ENCODE measurements at regions not wholly inside any gene's neighbourhood (a gene's known extent, or its start where the extent isn't known, plus 50 kb on each side); places are given as distances from the start of the nearest gene placed in this dataset.
"Not testable (repeated sequence)": the region's sequence is repeated elsewhere in the genome, so short reads cannot be mapped to it uniquely, and the experiment has no call there.

DNA sequence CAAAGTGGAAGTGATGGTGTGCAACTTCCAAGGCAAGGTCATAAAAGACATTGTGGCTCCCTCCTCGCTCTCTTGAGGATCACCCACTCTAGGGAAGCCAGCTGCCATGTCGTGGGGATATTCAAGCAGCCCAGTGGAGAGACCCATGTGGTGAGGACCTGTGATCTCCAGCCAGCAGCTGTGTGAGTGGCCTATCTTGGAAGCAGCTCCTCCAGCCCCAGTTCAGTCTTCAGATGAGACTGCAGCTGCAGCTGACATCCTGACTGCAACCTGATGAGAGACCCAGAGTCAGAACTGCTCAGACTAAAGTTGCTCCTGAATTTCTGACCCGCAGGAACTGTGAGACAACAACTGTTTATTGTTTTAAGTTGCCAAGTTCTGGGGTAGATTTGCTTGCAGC lies 86.4 kb upstream of the GRK3 start:
- Histone ChIP-seq H2AK5ac (ENCODE audit: low read length) (no peak overlapping the region), H3K79me2 (ENCODE audit: control insufficient read depth, insufficient read depth, low read length, poor library complexity) (no peaks in the 10 kb centered on the region), H4K8ac (ENCODE audit: low read depth, low read length) (no peak overlapping the region), H3K4ac (ENCODE audit: low read depth, low read length) (no peak overlapping the region), H2BK12ac (ENCODE audit: low read length) (no peak overlapping the region), H3K79me1 (ENCODE audit: low read length) (no peaks in the 10 kb centered on the region), H3K4me2 (ENCODE audit: low read length) (no peak overlapping the region), H2AFZ (ENCODE audit: insufficient read depth, low read length, poor library complexity) (no peak overlapping the region), H3K4me3 (ENCODE audit: low read depth, low read length) (no peak overlapping the region), H2BK120ac (ENCODE audit: insufficient read depth, low read length, poor library complexity) (no peak overlapping the region), H4K12ac (ENCODE audit: low read depth, low read length) (no peak overlapping the region), H3K14ac (ENCODE audit: low read length) (no peak overlapping the region), H3K27ac (ENCODE audit: low read depth, low read length) (no peak overlapping the region), H2BK5ac (ENCODE audit: low read depth, low read length, poor library complexity) (no peak overlapping the region), H3K36me3 (ENCODE audit: control insufficient read depth in 1 of 2, insufficient read depth in 2 of 2, low read length in 2 of 2) (peaks cover 0 to 11% of the 10 kb centered on the region in 2 experiments), H3K18ac (ENCODE audit: low read length) (no peak overlapping the region), H3K9me3 (ENCODE audit: insufficient read depth, low read depth, low read length) (peaks cover 6% of the 10 kb centered on the region), H3K4me1 (ENCODE audit: control insufficient read depth in 1 of 2, insufficient read depth in 2 of 2, low read length in 2 of 2) (no peaks in the 10 kb centered on the region), H3K23ac (ENCODE audit: low read length) (no peak overlapping the region), H3K9ac (ENCODE audit: low read length) (no peak overlapping the region), H4K91ac (ENCODE audit: low read depth, low read length) (no peak overlapping the region), H3K27me3 (ENCODE audit: insufficient read depth, low read length) (no peaks in the 10 kb centered on the region)
- no CpG with 5 or more reads among the region's 3 CpGs for WGBS (ENCODE audit: extremely low coverage, insufficient coverage, insufficient read length)
- no peak for DNase-seq

GRCh38 chr22:25478528-25478927 lies 85.9 kb upstream of the GRK3 start:
- H2AK5ac ChIP-seq (ENCODE audit: low read length): no peak overlapping the region
- no peaks in the 10 kb centered on the region for H3K27me3 ChIP-seq (ENCODE audit: insufficient read depth, low read length)
- H4K12ac ChIP-seq (ENCODE audit: low read depth, low read length): no peak overlapping the region
- no peak overlapping the region for H2BK12ac ChIP-seq (ENCODE audit: low read length)
- no peak overlapping the region for H3K4me2 ChIP-seq (ENCODE audit: low read length)
- no CpG with 5 or more reads among the region's 2 CpGs for WGBS (ENCODE audit: extremely low coverage, insufficient coverage, insufficient read length)
- no peak overlapping the region for H3K9ac ChIP-seq (ENCODE audit: low read length)
- H4K91ac ChIP-seq (ENCODE audit: low read depth, low read length): no peak overlapping the region
- no peak overlapping the region for H2AFZ ChIP-seq (ENCODE audit: insufficient read depth, low read length, poor library complexity)
- no peak overlapping the region for H3K23ac ChIP-seq (ENCODE audit: low read length)
- no peak overlapping the region for H2BK5ac ChIP-seq (ENCODE audit: low read depth, low read length, poor library complexity)
- no peak overlapping the region for H2BK120ac ChIP-seq (ENCODE audit: insufficient read depth, low read length, poor library complexity)
- H3K4me3 ChIP-seq (ENCODE audit: low read depth, low read length): no peak overlapping the region
- H3K14ac ChIP-seq (ENCODE audit: low read length): no peak overlapping the region
- H3K79me1 ChIP-seq (ENCODE audit: low read length): no peaks in the 10 kb centered on the region
- no peak overlapping the region for H4K8ac ChIP-seq (ENCODE audit: low read depth, low read length)
- H3K18ac ChIP-seq (ENCODE audit: low read length): no peak overlapping the region
- peaks cover 6% of the 10 kb centered on the region for H3K9me3 ChIP-seq (ENCODE audit: insufficient read depth, low read depth, low read length)
- H3K4ac ChIP-seq (ENCODE audit: low read depth, low read length): no peak overlapping the region
- H3K4me1 ChIP-seq (ENCODE audit: control insufficient read depth in 1 of 2, insufficient read depth in 2 of 2, low read length in 2 of 2): no peaks in the 10 kb centered on the region
- H3K27ac ChIP-seq (ENCODE audit: low read depth, low read length): no peak overlapping the region
- DNase-seq: no peak
- no peaks in the 10 kb centered on the region for H3K79me2 ChIP-seq (ENCODE audit: control insufficient read depth, insufficient read depth, low read length, poor library complexity)
- peaks cover 0 to 11% of the 10 kb centered on the region in 2 experiments for H3K36me3 ChIP-seq (ENCODE audit: control insufficient read depth in 1 of 2, insufficient read depth in 2 of 2, low read length in 2 of 2)

- H3K18ac ChIP-seq (ENCODE audit: low read length); H3K4me2 ChIP-seq (ENCODE audit: low read length); H3K4ac ChIP-seq (ENCODE audit: low read depth, low read length); H3K23ac ChIP-seq (ENCODE audit: low read length); H3K27ac ChIP-seq (ENCODE audit: low read depth, low read length); H2BK120ac ChIP-seq (ENCODE audit: insufficient read depth, low read length, poor library complexity); H2AFZ ChIP-seq (ENCODE audit: insufficient read depth, low read length, poor library complexity); H3K4me1 ChIP-seq (ENCODE audit: control insufficient read depth in 1 of 2, insufficient read depth in 2 of 2, low read length in 2 of 2); H4K12ac ChIP-seq (ENCODE audit: low read depth, low read length); H2AK5ac ChIP-seq (ENCODE audit: low read length); H3K9ac ChIP-seq (ENCODE audit: low read length); H3K79me1 ChIP-seq (ENCODE audit: low read length); H3K14ac ChIP-seq (ENCODE audit: low read length); H4K91ac ChIP-seq (ENCODE audit: low read depth, low read length); H3K79me2 ChIP-seq (ENCODE audit: control insufficient read depth, insufficient read depth, low read length, poor library complexity); H2BK5ac ChIP-seq (ENCODE audit: low read depth, low read length, poor library complexity); H3K27me3 ChIP-seq (ENCODE audit: insufficient read depth, low read length); H3K9me3 ChIP-seq (ENCODE audit: insufficient read depth, low read depth, low read length); DNase-seq; H3K4me3 ChIP-seq (ENCODE audit: low read depth, low read length); H2BK12ac ChIP-seq (ENCODE audit: low read length); H4K8ac ChIP-seq (ENCODE audit: low read depth, low read length): not testable (repeated sequence)
- no CpG with 5 or more reads among the region's 5 CpGs for WGBS (ENCODE audit: extremely low coverage, insufficient coverage, insufficient read length)
- peaks cover 8 to 24% of the 10 kb centered on the region in 2 experiments for H3K36me3 ChIP-seq (ENCODE audit: control insufficient read depth in 1 of 2, insufficient read depth in 2 of 2, low read length in 2 of 2)
Observed at GRCh38 chr22:25480868-25481267, 83.6 kb upstream of the GRK3 start.

- Histone ChIP-seq H3K79me2 (ENCODE audit: control insufficient read depth, insufficient read depth, low read length, poor library complexity) (no peaks in the 10 kb centered on the region), H3K27me3 (ENCODE audit: insufficient read depth, low read length) (no peaks in the 10 kb centered on the region)
Observed at GRCh38 chr22:25482091-25482760, 82.2 kb upstream of the GRK3 start.

More at GRCh38 chr22:25482091-25482760, 82.2 kb upstream of the GRK3 start:
- Histone ChIP-seq H3K9me3 (ENCODE audit: insufficient read depth, low read depth, low read length) (peaks cover 6% of the 10 kb centered on the region), H3K9ac (ENCODE audit: low read length) (no peak overlapping the region), H3K79me1 (ENCODE audit: low read length) (no peaks in the 10 kb centered on the region), H4K91ac (ENCODE audit: low read depth, low read length) (no peak overlapping the region), H3K36me3 (ENCODE audit: control insufficient read depth in 1 of 2, insufficient read depth in 2 of 2, low read length in 2 of 2) (peaks cover 8 to 22% of the 10 kb centered on the region in 2 experiments), H4K8ac (ENCODE audit: low read depth, low read length) (no peak overlapping the region), H2AFZ (ENCODE audit: insufficient read depth, low read length, poor library complexity) (no peak overlapping the region), H2BK5ac (ENCODE audit: low read depth, low read length, poor library complexity) (no peak overlapping the region), H3K4me3 (ENCODE audit: low read depth, low read length) (no peak overlapping the region), H3K4me2 (ENCODE audit: low read length) (no peak overlapping the region), H3K4ac (ENCODE audit: low read depth, low read length) (no peak overlapping the region), H3K4me1 (ENCODE audit: control insufficient read depth in 1 of 2, insufficient read depth in 2 of 2, low read length in 2 of 2) (no peaks in the 10 kb centered on the region), H3K14ac (ENCODE audit: low read length) (no peak overlapping the region), H3K18ac (ENCODE audit: low read length) (no peak overlapping the region), H2BK120ac (ENCODE audit: insufficient read depth, low read length, poor library complexity) (no peak overlapping the region), H2BK12ac (ENCODE audit: low read length) (no peak overlapping the region), H3K27ac (ENCODE audit: low read depth, low read length) (no peak overlapping the region), H4K12ac (ENCODE audit: low read depth, low read length) (no peak overlapping the region), H3K23ac (ENCODE audit: low read length) (no peak overlapping the region), H2AK5ac (ENCODE audit: low read length) (no peak overlapping the region)
- no CpG with 5 or more reads among the region's 5 CpGs for WGBS (ENCODE audit: extremely low coverage, insufficient coverage, insufficient read length)
- no peak for DNase-seq

All from trophoblast cell (in vitro differentiated cells and primary cell).